Tibial nerve (tissue), 4 donors: ENCODE measurements at regions not wholly inside any gene's neighbourhood (a gene's known extent, or its start where the extent isn't known, plus 50 kb on each side); places are given as distances from the start of the nearest gene placed in this dataset.

Experiments
- DNase-seq, 2 donors: peaks; one replicate each; pipeline ENCODE4 v3.0.0-alpha.2; 2019; ENCODE audit warnings: low spot score in 2 of 2
- H3K27ac ChIP-seq, 4 donors: fragments of 200-600 bp; sonication (generic) in 3 of 4; one replicate each; pipeline ENCODE4 v1.5.1; 2017 to 2019; ENCODE audit warnings: mild to moderate bottlenecking in 1 of 4
- H3K27me3 ChIP-seq, 2 donors: fragments of 200-600 bp; sonication (generic) in 1 of 2; one replicate each; pipeline versions ENCODE4 v1.5.1 to v1.6.0; 2017 to 2019
- H3K36me3 ChIP-seq, 3 donors: fragments of 200-600 bp; sonication (generic); one replicate each; pipeline ENCODE4 v1.5.1; 2018 to 2019
- H3K4me1 ChIP-seq, 4 donors: fragments of 200-600 bp; sonication (generic) in 3 of 4; one replicate each; pipeline ENCODE4 v1.5.1; 2017 to 2019
- H3K4me3 ChIP-seq, 4 donors: fragments of 200-600 bp; sonication (generic) in 3 of 4; one replicate each; pipeline ENCODE4 v1.5.1; 2017 to 2019; ENCODE audit warnings: mild to moderate bottlenecking in 1 of 4, moderate library complexity in 1 of 4
- H3K9me3 ChIP-seq, 4 donors: fragments of 200-600 bp; sonication (generic) in 3 of 4; one replicate each; pipeline ENCODE4 v1.5.1; 2017 to 2019
- CTCF ChIP-seq, 5 experiments: fragments of 200-600 bp in 3 of 5; fragments of 450-650 bp in 2 of 5; sonication (generic) in 3 of 5; IDR thresholded peaks; one replicate each; pipeline ENCODE4 v1.5.1; 2016 to 2019; ENCODE audit warnings: antibody characterized with exemption in 5 of 5, mild to moderate bottlenecking in 3 of 5, moderate library complexity in 2 of 5
- EP300 ChIP-seq, 2 donors: sonication (generic); formaldehyde crosslinking; IDR thresholded peaks; one replicate each; pipeline ENCODE4 v1.6.1; 2017; ENCODE audit warnings: antibody characterized with exemption in 2 of 2, mild to moderate bottlenecking in 1 of 2
- POLR2A ChIP-seq, 2 donors: fragments of 450-650 bp; IDR thresholded peaks; one replicate each; pipeline ENCODE4 v1.6.1; 2017; ENCODE audit warnings: antibody characterized with exemption in 2 of 2, mild to moderate bottlenecking in 2 of 2, moderate library complexity in 2 of 2
- WGBS, 2 donors: methylation state at CpG; one replicate each; pipeline ENCODE4 v1.1.5; 2018; 5-methylcytosine and 5-hydroxymethylcytosine counted together

DNA sequence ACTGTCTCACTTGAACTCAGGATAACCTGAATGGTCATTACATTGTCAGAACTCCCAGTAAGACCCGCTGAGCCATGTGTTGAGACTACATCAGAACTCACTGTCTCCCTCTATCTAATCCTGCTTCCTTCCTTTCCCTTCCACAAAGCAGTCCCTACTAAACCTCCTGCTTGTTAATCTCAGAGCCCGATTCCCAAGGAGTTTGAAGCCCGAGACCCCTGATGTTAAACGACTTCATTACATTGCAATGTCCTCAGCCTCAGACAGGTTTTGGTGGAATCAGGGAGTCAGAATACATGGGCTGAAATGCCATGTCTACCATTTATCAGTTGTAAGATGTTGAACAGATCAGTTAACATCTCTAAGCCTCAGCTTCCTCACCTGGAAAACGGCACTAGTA is 682.4 kb downstream of the ADGRL2 start:
- Histone ChIP-seq H3K27me3 (no peaks in the 10 kb centered on the region), H3K9me3 (no peaks in the 10 kb centered on the region), H3K36me3 (no peaks in the 10 kb centered on the region), H3K4me1 (peaks cover 0 to 25% (median 6%) of the 10 kb centered on the region in 4 donors), H3K27ac (no peak overlapping the region), H3K4me3 (no peak overlapping the region)
- WGBS, 2 donors, result 88 to 89% methylated on average over 5 of the region's 5 CpGs
- no peak for DNase-seq
- no peak for TF ChIP-seq POLR2A (IDR thresholded peaks at IDR 0.05)
- TF ChIP-seq EP300 (IDR thresholded peaks at IDR 0.05), result no peak
- no peak for TF ChIP-seq CTCF (IDR thresholded peaks at IDR 0.05)

DNA sequence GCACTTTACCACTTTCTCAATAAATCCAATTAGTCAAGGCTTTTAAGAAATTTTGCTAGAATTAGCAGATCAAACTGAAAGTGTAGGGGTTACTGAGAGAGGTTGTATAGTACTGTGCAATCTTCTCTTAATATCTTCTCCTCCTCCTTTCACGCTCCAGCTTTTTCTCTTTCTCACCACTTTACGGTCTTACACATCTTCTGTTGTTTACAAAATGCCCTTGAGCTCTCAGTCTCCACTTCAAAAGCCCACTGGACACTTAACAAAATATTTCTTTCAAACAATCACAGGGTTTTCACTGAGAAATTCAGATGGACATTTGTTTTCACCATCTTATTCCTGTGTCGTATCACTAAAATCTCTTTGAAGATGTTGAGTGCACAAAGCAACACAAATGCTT is 678.2 kb downstream of the ADGRL2 start:
- Histone ChIP-seq H3K36me3 (no peaks in the 10 kb centered on the region), H3K27me3 (no peaks in the 10 kb centered on the region), H3K4me3 (no peak overlapping the region), H3K9me3 (peaks cover 0 to 5% (median 2%) of the 10 kb centered on the region in 4 donors), H3K4me1 (no peaks in the 10 kb centered on the region), H3K27ac (no peak overlapping the region)
- TF ChIP-seq CTCF (IDR thresholded peaks at IDR 0.05) (no peak), EP300 (IDR thresholded peaks at IDR 0.05) (no peak)
- WGBS, 2 donors, result 97 to 98% methylated on average over 3 of the region's 3 CpGs
- DNase-seq, result no peak

GRCh38 chr1:82472489-82473131 is 671.9 kb downstream of the ADGRL2 start:
- Histone ChIP-seq H3K4me3 (no peak overlapping the region), H3K27ac (no peak overlapping the region), H3K27me3 (no peaks in the 10 kb centered on the region), H3K36me3 (no peaks in the 10 kb centered on the region), H3K9me3 (peaks cover 0 to 5% (median 2%) of the 10 kb centered on the region in 4 donors), H3K4me1 (no peaks in the 10 kb centered on the region)
- TF ChIP-seq POLR2A (IDR thresholded peaks at IDR 0.05) (no peak), EP300 (IDR thresholded peaks at IDR 0.05) (no peak), CTCF (IDR thresholded peaks at IDR 0.05) (no peak)
- 95 to 98% methylated on average over 2 of the region's 2 CpGs for WGBS, 2 donors
- DNase-seq, result no peak

DNA sequence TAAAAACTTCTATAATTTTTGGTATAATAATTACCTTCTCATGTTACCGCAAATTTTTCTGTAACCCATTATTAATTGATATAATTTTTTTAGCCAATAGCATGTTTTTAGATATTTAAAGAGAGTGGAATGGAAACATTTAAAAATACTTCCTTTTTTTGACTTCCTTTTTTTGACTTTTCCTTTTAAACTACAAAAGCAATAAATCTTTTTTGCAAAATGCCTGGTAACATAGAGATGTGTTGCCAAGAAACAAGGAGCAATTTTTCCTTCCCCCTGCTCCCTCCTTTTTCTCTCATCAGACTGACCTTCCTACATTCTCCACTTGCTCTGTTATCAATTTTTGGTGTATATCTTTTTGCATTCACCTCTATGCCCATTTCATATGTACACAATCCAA is 666.2 kb downstream of the ADGRL2 start:
- Histone ChIP-seq H3K4me1 (peaks cover 0 to 31% (median 12%) of the 10 kb centered on the region in 4 donors), H3K36me3 (no peaks in the 10 kb centered on the region), H3K4me3 (no peak overlapping the region), H3K27me3 (no peaks in the 10 kb centered on the region), H3K9me3 (no peaks in the 10 kb centered on the region), H3K27ac (no peak overlapping the region)
- DNase-seq, result no peak
- TF ChIP-seq CTCF (IDR thresholded peaks at IDR 0.05) (no peak), EP300 (IDR thresholded peaks at IDR 0.05) (no peak), POLR2A (IDR thresholded peaks at IDR 0.05) (no peak)
- 77 to 79% methylated on average over 1 of the region's 1 CpG for WGBS, 2 donors

GRCh38 chr1:82466416-82466815 is 665.7 kb downstream of the ADGRL2 start:
- Histone ChIP-seq H3K4me3 (no peak overlapping the region), H3K9me3 (no peaks in the 10 kb centered on the region), H3K4me1 (peaks cover 0 to 31% (median 12%) of the 10 kb centered on the region in 4 donors), H3K36me3 (no peaks in the 10 kb centered on the region), H3K27me3 (no peaks in the 10 kb centered on the region), H3K27ac (no peak overlapping the region)
- TF ChIP-seq CTCF (IDR thresholded peaks at IDR 0.05), result no peak
- TF ChIP-seq POLR2A (IDR thresholded peaks at IDR 0.05), result no peak
- TF ChIP-seq EP300 (IDR thresholded peaks at IDR 0.05), result no peak
- DNase-seq, result no peak
